Upper lobe of right lung (tissue), 1 donor: ENCODE measurements at regions not wholly inside any gene's neighbourhood (a gene's known extent, or its start where the extent isn't known, plus 50 kb on each side); places are given as distances from the start of the nearest gene placed in this dataset.

Source experiments
- ATAC-seq: fragments of 200-7000 bp; cut with Tn5 transposase; one replicate; pipeline ENCODE4 v1.9.1; 2020; ENCODE audit warnings: mild to moderate bottlenecking, moderate library complexity
- DNase-seq: peaks from one replicate; pipeline ENCODE4 v3.0.0-alpha.2; 2020
- H3K27ac ChIP-seq: fragments of 200-600 bp; one replicate; pipeline ENCODE4 v1.8.0; 2022
- H3K27me3 ChIP-seq: fragments of 200-600 bp; one replicate; pipeline ENCODE4 v1.8.0; 2022; ENCODE audit warnings: mild to moderate bottlenecking
- H3K36me3 ChIP-seq: fragments of 200-600 bp; one replicate; pipeline ENCODE4 v1.8.0; 2022
- H3K4me1 ChIP-seq: fragments of 200-600 bp; one replicate; pipeline ENCODE4 v1.8.0; 2022
- H3K4me3 ChIP-seq: fragments of 200-600 bp; one replicate; pipeline ENCODE4 v1.8.0; 2022; ENCODE audit warnings: mild to moderate bottlenecking
- H3K9me3 ChIP-seq: fragments of 200-600 bp; one replicate; pipeline ENCODE4 v1.8.0; 2022
- intact Hi-C: fragments of 100-400 bp; cut with DNase I; formaldehyde crosslinking; loops from one replicate; pipeline ENCODE4 v1.11.0; 2022
- TF ChIP-seq, protein P1 (sequence below): fragments of 200-600 bp; IDR thresholded peaks from one replicate; pipeline ENCODE4 v1.8.0; 2022; ENCODE audit warnings: antibody characterized with exemption
- donor health status: DM: no; HTN: yes; CAD: no; lungs with severe emphysema.

DNA sequence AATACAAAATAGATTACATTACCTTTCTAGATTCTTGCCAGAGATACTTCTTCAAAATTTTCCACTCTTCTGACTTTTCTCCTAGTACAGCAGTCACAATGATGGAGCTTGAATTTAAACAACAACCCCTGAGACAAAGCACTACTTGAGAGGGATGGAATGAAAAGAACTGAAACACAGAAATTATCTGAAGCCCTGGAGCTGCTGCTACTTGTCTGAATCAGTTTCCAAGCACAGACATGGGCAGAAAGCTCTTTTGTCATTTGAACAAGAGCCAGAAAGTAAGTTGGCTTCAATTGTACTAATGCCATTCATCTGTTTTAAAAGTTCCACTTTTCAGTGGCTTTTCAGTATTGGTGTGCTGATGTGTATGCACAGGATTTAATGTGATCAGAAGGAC lies 718.5 kb upstream of the ARPP21 start:
- no peak for DNase-seq
- no peak for ATAC-seq
- TF ChIP-seq, protein P1, sequence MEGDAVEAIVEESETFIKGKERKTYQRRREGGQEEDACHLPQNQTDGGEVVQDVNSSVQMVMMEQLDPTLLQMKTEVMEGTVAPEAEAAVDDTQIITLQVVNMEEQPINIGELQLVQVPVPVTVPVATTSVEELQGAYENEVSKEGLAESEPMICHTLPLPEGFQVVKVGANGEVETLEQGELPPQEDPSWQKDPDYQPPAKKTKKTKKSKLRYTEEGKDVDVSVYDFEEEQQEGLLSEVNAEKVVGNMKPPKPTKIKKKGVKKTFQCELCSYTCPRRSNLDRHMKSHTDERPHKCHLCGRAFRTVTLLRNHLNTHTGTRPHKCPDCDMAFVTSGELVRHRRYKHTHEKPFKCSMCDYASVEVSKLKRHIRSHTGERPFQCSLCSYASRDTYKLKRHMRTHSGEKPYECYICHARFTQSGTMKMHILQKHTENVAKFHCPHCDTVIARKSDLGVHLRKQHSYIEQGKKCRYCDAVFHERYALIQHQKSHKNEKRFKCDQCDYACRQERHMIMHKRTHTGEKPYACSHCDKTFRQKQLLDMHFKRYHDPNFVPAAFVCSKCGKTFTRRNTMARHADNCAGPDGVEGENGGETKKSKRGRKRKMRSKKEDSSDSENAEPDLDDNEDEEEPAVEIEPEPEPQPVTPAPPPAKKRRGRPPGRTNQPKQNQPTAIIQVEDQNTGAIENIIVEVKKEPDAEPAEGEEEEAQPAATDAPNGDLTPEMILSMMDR, result no peak

DNA sequence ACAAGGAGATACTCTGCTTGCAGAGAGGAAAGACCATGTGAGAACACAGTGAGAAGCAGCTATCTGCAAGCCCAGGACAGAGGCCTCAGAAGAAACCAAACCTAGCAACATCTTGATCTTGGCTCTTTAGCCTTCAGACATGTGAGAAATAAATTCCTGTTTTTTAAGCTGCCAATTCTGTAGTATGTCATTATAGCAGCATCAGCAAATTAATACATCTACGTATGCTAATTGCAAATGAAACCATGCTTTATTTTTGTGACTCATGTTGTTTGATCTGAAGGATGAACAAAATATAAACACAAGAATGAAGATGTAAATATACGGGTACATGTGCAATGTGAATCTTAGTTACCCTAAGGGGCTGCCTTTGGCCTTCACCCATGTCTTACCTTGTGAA lies 714.4 kb upstream of the ARPP21 start:
- no peak for DNase-seq
- no peak overlapping the region for H3K27ac ChIP-seq
- H3K9me3 ChIP-seq, result no peaks in the 10 kb centered on the region
- TF ChIP-seq, protein P1, result no peak
- H3K4me3 ChIP-seq, result no peak overlapping the region
- ATAC-seq, result no peak
- no peaks in the 10 kb centered on the region for H3K27me3 ChIP-seq
- no peaks in the 10 kb centered on the region for H3K4me1 ChIP-seq
- intact Hi-C loops, result no loop called here
- no peaks in the 10 kb centered on the region for H3K36me3 ChIP-seq

More for the DNA sequence above, 718.5 kb upstream of the ARPP21 start:
- H3K4me1 ChIP-seq, result no peaks in the 10 kb centered on the region
- no peaks in the 10 kb centered on the region for H3K36me3 ChIP-seq
- H3K27me3 ChIP-seq, result no peaks in the 10 kb centered on the region
- H3K9me3 ChIP-seq, result no peaks in the 10 kb centered on the region
- no peak overlapping the region for H3K4me3 ChIP-seq
- intact Hi-C loops, result no loop called here
- H3K27ac ChIP-seq, result no peak overlapping the region

DNA sequence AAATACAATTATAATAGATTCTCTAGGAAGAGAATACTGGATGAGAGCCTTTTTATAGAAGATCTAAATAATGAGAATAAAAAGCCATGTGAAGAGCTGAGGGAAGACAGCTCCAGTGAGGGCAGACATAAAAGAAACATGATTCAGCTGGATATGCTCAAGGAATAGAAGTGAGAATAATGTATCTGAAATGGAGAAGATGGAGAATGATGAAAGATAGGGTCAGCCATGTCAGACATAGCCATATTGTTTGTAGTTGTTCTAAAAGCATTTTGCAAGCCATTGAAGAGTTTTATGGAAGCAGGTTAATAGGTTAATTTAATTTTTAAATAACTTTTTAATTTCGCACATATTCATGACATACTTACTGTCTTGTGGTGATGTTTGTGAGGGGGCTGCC lies 713.5 kb upstream of the ARPP21 start:
- Histone ChIP-seq H3K4me1 (no peaks in the 10 kb centered on the region), H3K9me3 (no peaks in the 10 kb centered on the region), H3K4me3 (no peak overlapping the region), H3K27me3 (no peaks in the 10 kb centered on the region), H3K36me3 (no peaks in the 10 kb centered on the region), H3K27ac (no peak overlapping the region)
- ATAC-seq, result no peak
- TF ChIP-seq, protein P1, result no peak
- intact Hi-C loops, result no loop called here
- no peak for DNase-seq

DNA sequence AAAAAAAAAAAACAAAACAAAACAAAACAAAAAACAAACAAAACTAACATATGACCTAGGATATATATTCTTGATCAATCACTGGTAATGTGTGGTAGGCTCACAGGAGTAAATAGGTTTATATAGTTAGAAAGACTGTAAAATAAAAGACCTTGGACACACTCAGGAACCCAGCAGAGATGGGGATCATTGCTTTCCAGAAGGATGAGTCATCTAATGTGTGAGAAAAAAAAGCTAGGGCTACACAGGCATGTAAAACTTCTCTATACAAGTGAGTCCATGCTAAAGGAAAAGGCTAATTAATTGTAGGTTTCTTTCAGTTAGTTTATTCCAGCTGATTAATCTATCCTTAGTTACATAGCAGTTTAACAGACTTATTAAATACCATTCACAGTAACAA lies 710.3 kb upstream of the ARPP21 start:
- no peak overlapping the region for H3K4me3 ChIP-seq
- intact Hi-C loops, result no loop called here
- TF ChIP-seq, protein P1, result no peak

DNA sequence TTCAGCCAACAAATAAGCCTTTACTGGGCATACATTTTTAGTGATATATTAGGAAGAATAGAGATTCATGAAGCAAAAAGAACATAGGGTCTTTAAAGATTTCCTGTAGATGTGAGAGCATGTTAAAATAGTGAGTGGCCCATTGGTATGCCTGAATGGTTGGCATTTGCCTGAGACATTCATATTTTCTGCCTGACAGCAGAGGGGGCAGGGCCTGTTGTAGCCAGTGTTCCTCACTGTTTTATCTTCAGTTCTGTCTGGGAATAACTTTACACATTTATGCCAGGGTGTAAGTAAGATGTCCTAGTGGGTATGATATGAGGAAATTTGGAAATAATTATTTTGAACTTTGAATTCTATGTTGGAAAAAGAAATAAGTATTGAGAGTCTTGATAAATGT lies 704.7 kb upstream of the ARPP21 start:
- Histone ChIP-seq H3K4me1 (no peaks in the 10 kb centered on the region), H3K27ac (no peak overlapping the region), H3K9me3 (no peaks in the 10 kb centered on the region), H3K36me3 (no peaks in the 10 kb centered on the region), H3K4me3 (no peak overlapping the region), H3K27me3 (no peaks in the 10 kb centered on the region)
- intact Hi-C loops, result no loop called here
- ATAC-seq, result no peak
- TF ChIP-seq, protein P1, result no peak
- no peak for DNase-seq

More for the DNA sequence above, 710.3 kb upstream of the ARPP21 start:
- H3K27ac ChIP-seq, result no peak overlapping the region
- H3K4me1 ChIP-seq, result no peaks in the 10 kb centered on the region
- H3K9me3 ChIP-seq, result no peaks in the 10 kb centered on the region
- H3K36me3 ChIP-seq, result no peaks in the 10 kb centered on the region
- ATAC-seq (no peak), DNase-seq (no peak)
- H3K27me3 ChIP-seq, result no peaks in the 10 kb centered on the region

DNA sequence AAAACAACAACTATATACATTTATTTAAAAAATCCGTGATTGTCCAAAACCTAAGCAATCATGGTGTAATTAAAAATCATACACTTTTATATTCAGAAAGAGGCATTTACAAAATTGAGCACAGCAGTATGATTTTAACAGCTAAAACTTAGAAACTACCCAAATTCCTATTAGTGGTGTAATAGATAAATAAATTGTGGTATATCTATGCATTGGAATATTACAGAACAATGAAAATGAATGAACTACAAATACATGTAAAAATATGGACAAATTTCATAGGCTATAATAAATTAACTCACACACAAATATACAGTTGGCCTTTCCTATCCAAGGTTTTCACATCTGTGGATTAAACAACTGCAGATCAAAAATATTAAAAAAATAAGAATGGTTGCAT lies 700.5 kb upstream of the ARPP21 start:
- no peak overlapping the region for H3K27ac ChIP-seq

More for the DNA sequence above, 700.5 kb upstream of the ARPP21 start:
- no peak for DNase-seq
- TF ChIP-seq, protein P1, result no peak
- intact Hi-C loops, result no loop called here
- no peaks in the 10 kb centered on the region for H3K9me3 ChIP-seq
- H3K4me1 ChIP-seq, result no peaks in the 10 kb centered on the region
- ATAC-seq, result no peak
- no peak overlapping the region for H3K4me3 ChIP-seq
- H3K36me3 ChIP-seq, result no peaks in the 10 kb centered on the region
- no peaks in the 10 kb centered on the region for H3K27me3 ChIP-seq
